H1 (cell line): ENCODE measurements at regions not wholly inside any gene's neighbourhood (a gene's known extent, or its start where the extent isn't known, plus 50 kb on each side); places are given as distances from the start of the nearest gene placed in this dataset.

Experiments used
- CTCF ChIA-PET: fragments of 300-600 bp; sonication (Branson Sonifier 250); formaldehyde crosslinking; loops from one replicate; lab custom pipeline; 2021; ENCODE audit not compliant: partially characterized antibody; lab: Charles Lee
- POLR2A ChIA-PET: fragments of 300-600 bp; sonication (Branson Sonifier 250); formaldehyde crosslinking; loops from one replicate; lab custom pipeline; 2021; ENCODE audit warnings: inconsistent platforms; ENCODE audit not compliant: partially characterized antibody; lab: Charles Lee
- DNase-seq, 2 experiments: peaks; one replicate each; pipeline versions ENCODE4 v3.0.0 to v3.0.0-alpha.2; 2010 to 2022; ENCODE audit warnings: low spot score in 2 of 2, low read depth in 1 of 2, mixed read lengths in 1 of 2
- FAIRE-seq: peaks from 2 replicates; lab custom pipeline; 2011; peaks lifted over from hg19 to GRCh38; lab: Jason Lieb, UNC
- H2AFZ ChIP-seq: 2 replicates; pipeline ENCODE4 v1.8.1; 2012; ENCODE audit warnings: low read length, inconsistent platforms
- H2AK5ac ChIP-seq: 2 replicates; pipeline ENCODE4 v1.6.1; 2013; ENCODE audit warnings: low read depth, low read length
- H2BK120ac ChIP-seq: replicated peaks from 2 replicates; pipeline ENCODE3; 2013; ENCODE audit warnings: low read depth, low read length, inconsistent platforms
- H2BK12ac ChIP-seq: 2 replicates; pipeline ENCODE4 v1.6.1; 2013; ENCODE audit warnings: low read depth, low read length
- H2BK15ac ChIP-seq: 2 replicates; pipeline ENCODE4 v1.6.1; 2013; ENCODE audit warnings: low read length
- H2BK20ac ChIP-seq: 2 replicates; pipeline ENCODE4 v1.6.1; 2013; ENCODE audit warnings: low read length
- H2BK5ac ChIP-seq: 2 replicates; pipeline ENCODE4 v1.6.1; 2013; ENCODE audit warnings: low read depth, low read length
- H3K14ac ChIP-seq: 2 replicates; pipeline ENCODE4 v1.6.1; 2013; ENCODE audit warnings: inconsistent platforms; ENCODE audit not compliant: insufficient read length
- H3K18ac ChIP-seq: 2 replicates; pipeline ENCODE4 v1.6.1; 2013; ENCODE audit warnings: low read length; ENCODE audit errors: extremely low read depth
- H3K23ac ChIP-seq: 2 replicates; pipeline ENCODE4 v1.6.1; 2013; ENCODE audit warnings: inconsistent platforms; ENCODE audit not compliant: insufficient read length
- H3K23me2 ChIP-seq: 2 replicates; pipeline ENCODE4 v1.6.1; 2013; ENCODE audit warnings: low read depth, low read length
- H3K27ac ChIP-seq: 2 replicates; pipeline ENCODE4 v1.6.1; 2011; ENCODE audit warnings: low read depth, low read length, inconsistent platforms
- H3K27me3 ChIP-seq, 4 experiments: replicated peaks in 1 of 4; 1 replicate in 1 of 4; 2 replicates in 3 of 4; pipeline versions ENCODE4 v1.6.1 to v1.8.1; 2011 to 2013; ENCODE audit warnings: low read length in 3 of 4, mild to moderate bottlenecking in 3 of 4, inconsistent platforms in 2 of 4, mixed read lengths in 2 of 4, moderate library complexity in 1 of 4; ENCODE audit not compliant: control insufficient read depth in 3 of 4, insufficient read depth in 3 of 4; ENCODE audit errors: extremely low read depth in 1 of 4
- H3K36me3 ChIP-seq, 4 experiments: 2 replicates each; pipeline versions ENCODE4 v1.6.1 to v1.8.1; 2011 to 2013; ENCODE audit warnings: mild to moderate bottlenecking in 4 of 4, low read length in 3 of 4, moderate library complexity in 2 of 4, control low read depth in 1 of 4, inconsistent platforms in 1 of 4; ENCODE audit not compliant: insufficient read depth in 4 of 4, control insufficient read depth in 2 of 4
- H3K4ac ChIP-seq: replicated peaks from 2 replicates; pipeline ENCODE3; 2013; ENCODE audit warnings: low read length, low read depth, mixed read lengths, inconsistent platforms; ENCODE audit not compliant: insufficient read length
- H3K4me1 ChIP-seq, 4 experiments: replicated peaks in 1 of 4; 1 replicate in 1 of 4; 2 replicates in 3 of 4; pipeline versions ENCODE4 v1.6.1 to v1.8.1; 2011 to 2013; ENCODE audit warnings: low read length in 3 of 4, inconsistent platforms in 2 of 4, mixed read lengths in 1 of 4; ENCODE audit not compliant: insufficient read depth in 4 of 4, control insufficient read depth in 3 of 4
- H3K4me2 ChIP-seq, 2 experiments: 2 replicates each; pipeline versions ENCODE4 v1.6.1 to v1.8.1; 2011 to 2013; ENCODE audit warnings: low read depth in 2 of 2, low read length in 2 of 2, control low read depth in 1 of 2, inconsistent platforms in 1 of 2, mild to moderate bottlenecking in 1 of 2; ENCODE audit not compliant: insufficient read depth in 1 of 2
- H3K4me3 ChIP-seq, 4 experiments: fragments of 200-600, 300-600 bp in 1 of 4; sonication (generic), shearing (Covaris generic), sonication (Bioruptor Twin) in 1 of 4; 2 replicates each; pipeline versions ENCODE4 v1.5.1 to v1.8.1; 2011 to 2016; ENCODE audit warnings: low read length in 4 of 4, low read depth in 3 of 4, control low read depth in 2 of 4, inconsistent platforms in 2 of 4, mild to moderate bottlenecking in 2 of 4, mixed read lengths in 1 of 4, moderate library complexity in 1 of 4; ENCODE audit not compliant: insufficient read depth in 2 of 4; ENCODE audit errors: extremely low read depth in 1 of 4
- H3K56ac ChIP-seq: replicated peaks from 2 replicates; pipeline ENCODE3; 2013; ENCODE audit warnings: low read depth, mild to moderate bottlenecking, mixed read lengths, low read length, inconsistent platforms; ENCODE audit not compliant: insufficient read length
- H3K79me1 ChIP-seq: 2 replicates; pipeline ENCODE4 v1.6.1; 2013; ENCODE audit warnings: low read depth, low read length, control low read depth
- H3K79me2 ChIP-seq, 2 experiments: 2 replicates each; pipeline versions ENCODE4 v1.6.1 to v1.8.1; 2012 to 2013; ENCODE audit warnings: low read length in 2 of 2, mild to moderate bottlenecking in 2 of 2, inconsistent platforms in 1 of 2; ENCODE audit not compliant: insufficient read depth in 2 of 2, control insufficient read depth in 1 of 2
- H3K9ac ChIP-seq, 4 experiments: replicated peaks in 1 of 4; 1 replicate in 1 of 4; 2 replicates in 3 of 4; pipeline versions ENCODE4 v1.6.1 to v1.8.1; 2011 to 2013; ENCODE audit warnings: low read depth in 3 of 4, low read length in 3 of 4, control low read depth in 2 of 4, mild to moderate bottlenecking in 2 of 4, moderate library complexity in 2 of 4, inconsistent platforms in 1 of 4; ENCODE audit errors: extremely low read depth in 1 of 4
- H3K9me3 ChIP-seq, 2 experiments: 2 replicates each; pipeline versions ENCODE4 v1.6.1 to v1.8.1; 2012 to 2013; ENCODE audit warnings: mild to moderate bottlenecking in 2 of 2, moderate library complexity in 2 of 2, control low read depth in 1 of 2, inconsistent platforms in 1 of 2, low read depth in 1 of 2, low read length in 1 of 2, mixed read lengths in 1 of 2; ENCODE audit not compliant: insufficient read depth in 2 of 2
- H4K20me1 ChIP-seq, 2 experiments: replicated peaks in 1 of 2; 2 replicates each; pipeline versions ENCODE3 to v1.8.1; 2011 to 2013; ENCODE audit warnings: inconsistent platforms in 2 of 2, low read length in 2 of 2, mild to moderate bottlenecking in 1 of 2; ENCODE audit not compliant: insufficient read depth in 2 of 2, control insufficient read depth in 1 of 2
- H4K5ac ChIP-seq: 2 replicates; pipeline ENCODE4 v1.6.1; 2013; ENCODE audit warnings: low read length, low read depth, mixed read lengths, inconsistent platforms; ENCODE audit not compliant: insufficient read length
- H4K8ac ChIP-seq: 2 replicates; pipeline ENCODE4 v1.8.0; 2013; ENCODE audit warnings: mild to moderate bottlenecking, moderate library complexity, low read length, inconsistent platforms; ENCODE audit not compliant: insufficient read depth; ENCODE audit errors: extremely low read depth
- H4K91ac ChIP-seq: replicated peaks from 2 replicates; pipeline ENCODE3; 2013; ENCODE audit warnings: low read length, mixed read lengths, inconsistent platforms; ENCODE audit not compliant: insufficient read length
- ASH2L ChIP-seq: fragments of 200-600, 300-600 bp; sonication (generic); IDR thresholded peaks from one replicate; pipeline ENCODE4 v1.7.1; 2017; ENCODE audit warnings: low read length
- CBX5 ChIP-seq: fragments of 300-800, 300-1000 bp; sonication (generic); IDR thresholded peaks from 2 replicates; pipeline ENCODE4 v1.7.1; 2016; ENCODE audit warnings: antibody characterized with exemption, low read length, low read depth
- CBX8 ChIP-seq: fragments of 300-800, 300-1000 bp; sonication (generic); IDR thresholded peaks from 2 replicates; pipeline ENCODE4 v1.7.1; 2016; ENCODE audit warnings: low read depth, low read length, borderline replicate concordance
- CREB1 ChIP-seq: IDR thresholded peaks from 2 replicates; pipeline ENCODE4 v1.6.1; 2012; ENCODE audit warnings: inconsistent platforms
- CTBP2 ChIP-seq: IDR thresholded peaks from 2 replicates; pipeline ENCODE4 v1.7.0; 2011; ENCODE audit warnings: borderline replicate concordance, mild to moderate bottlenecking, moderate library complexity, mixed read lengths, low read length; ENCODE audit not compliant: insufficient read depth, insufficient read length
- FOSL1 ChIP-seq: IDR thresholded peaks from 2 replicates; pipeline ENCODE4 v1.6.1; 2011; ENCODE audit warnings: mild to moderate bottlenecking, low read depth, low read length, moderate library complexity; ENCODE audit not compliant: insufficient read depth
- GTF2F1 ChIP-seq: IDR thresholded peaks from 2 replicates; pipeline ENCODE4 v1.6.1; 2012; ENCODE audit warnings: low read depth, low read length, improper control_type of control experiment, borderline replicate concordance
- JUN ChIP-seq: IDR thresholded peaks from 2 replicates; pipeline ENCODE4 v1.6.1; 2011; ENCODE audit warnings: low read depth, mild to moderate bottlenecking, improper control_type of control experiment, low read length
- JUND ChIP-seq: IDR thresholded peaks from 2 replicates; pipeline ENCODE4 v1.6.1; 2011; ENCODE audit warnings: mild to moderate bottlenecking, improper control_type of control experiment, low read length
- RBBP5 ChIP-seq: IDR thresholded peaks from 2 replicates; pipeline ENCODE4 v1.7.1; 2012; ENCODE audit warnings: low read depth, mild to moderate bottlenecking, inconsistent platforms, low read length, moderate library complexity, borderline replicate concordance
- RFX5 ChIP-seq: IDR thresholded peaks from 2 replicates; pipeline ENCODE4 v1.6.1; 2011; ENCODE audit warnings: low read depth, low read length, improper control_type of control experiment, borderline replicate concordance
- SIN3A ChIP-seq, 2 experiments: IDR thresholded peaks in 1 of 2; conservative IDR thresholded peaks in 1 of 2; 2 replicates each; pipeline ENCODE4 v1.6.1; 2011 to 2012; ENCODE audit warnings: low read length in 2 of 2, improper control_type of control experiment in 1 of 2, low read depth in 1 of 2, mild to moderate bottlenecking in 1 of 2
- SIRT6 ChIP-seq: IDR thresholded peaks from one replicate; pipeline ENCODE4 v1.7.1; 2012; ENCODE audit warnings: low read length, inconsistent platforms
- YY1 ChIP-seq: IDR thresholded peaks from 2 replicates; pipeline ENCODE4 v1.6.1; 2011; ENCODE audit warnings: low read depth, mild to moderate bottlenecking, low read length
- WGBS, 2 experiments: shearing (Covaris generic) in 1 of 2; methylation state at CpG; one replicate each; pipeline versions ENCODE4 v1.1.6 to v1.1.7; 2013 to 2015; ENCODE audit warnings: low lambda C conversion rate in 2 of 2, mixed read lengths in 2 of 2, inconsistent platforms in 1 of 2, low coverage in 1 of 2, missing lambda C conversion rate in 1 of 2; ENCODE audit not compliant: insufficient replicate concordance in 2 of 2, insufficient coverage in 1 of 2, insufficient read length in 1 of 2; ENCODE audit errors: extremely low coverage in 1 of 2, missing lambda C conversion rate in 1 of 2; 5-methylcytosine and 5-hydroxymethylcytosine counted together
- TF ChIP-seq, protein P1 (sequence below): IDR thresholded peaks from 2 replicates; pipeline ENCODE4 v1.6.1; 2011; ENCODE audit warnings: low read length, improper control_type of control experiment

DNA sequence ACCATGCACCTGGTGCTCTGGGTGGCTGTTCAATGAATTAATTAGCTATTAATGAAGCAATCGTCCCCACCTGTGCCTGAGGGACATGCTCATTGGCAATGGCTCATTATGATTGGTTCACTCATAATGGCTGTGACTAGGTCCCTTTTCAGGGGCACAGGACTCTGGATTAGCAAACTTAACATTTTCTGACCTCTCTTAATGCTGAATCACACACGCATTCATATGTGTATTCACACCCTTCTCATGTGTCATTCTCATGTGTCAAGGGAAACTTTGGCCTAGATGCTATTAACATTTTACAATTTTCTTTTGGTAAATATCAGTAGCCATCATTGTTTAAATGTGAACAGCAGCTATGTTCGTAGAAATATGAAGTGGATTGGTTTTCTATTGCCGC is 98.9 kb upstream of the PMAIP1 start:
- no peak overlapping the region for H3K4ac ChIP-seq
- no peaks in the 10 kb centered on the region for H3K36me3 ChIP-seq
- no peak overlapping the region for H2AFZ ChIP-seq
- no peak overlapping the region for H3K23ac ChIP-seq
- H3K79me2 ChIP-seq = no peaks in the 10 kb centered on the region
- FAIRE-seq = no peak
- H3K9ac ChIP-seq = no peak overlapping the region
- H2AK5ac ChIP-seq = no peak overlapping the region
- H2BK12ac ChIP-seq = no peak overlapping the region
- no peak overlapping the region for H4K91ac ChIP-seq
- H4K5ac ChIP-seq = no peak overlapping the region
- no peak overlapping the region for H3K27ac ChIP-seq
- no peak for DNase-seq
- no peak overlapping the region for H3K14ac ChIP-seq
- H3K9me3 ChIP-seq = no peaks in the 10 kb centered on the region
- no peak overlapping the region for H3K18ac ChIP-seq
- no peaks in the 10 kb centered on the region for H3K79me1 ChIP-seq
- no peaks in the 10 kb centered on the region for H3K27me3 ChIP-seq
- no peaks in the 10 kb centered on the region for H4K20me1 ChIP-seq
- no peak overlapping the region for H3K4me2 ChIP-seq
- no peaks in the 10 kb centered on the region for H3K4me1 ChIP-seq
- no peaks in the 10 kb centered on the region for H3K23me2 ChIP-seq
- ChIA-PET CTCF (interaction anchor here (0.6 to 2.0 kb wide), 8 partner anchors 18 to 341 kb away, joined by 3 to 9 read pairs (median 4); partner anchors contain the start of gene CCBE1), POLR2A (no interaction called here)
- 92% methylated on average over 4 of the region's 4 CpGs; no CpG with 5 or more reads in 1 of the 2 experiments for WGBS, 2 experiments
- no peak overlapping the region for H4K8ac ChIP-seq
- no peak overlapping the region for H2BK15ac ChIP-seq
- H3K4me3 ChIP-seq = no peak overlapping the region
- no peak overlapping the region for H3K56ac ChIP-seq
- no peak overlapping the region for H2BK20ac ChIP-seq
- H2BK120ac ChIP-seq = no peak overlapping the region
- no peak overlapping the region for H2BK5ac ChIP-seq
- TF ChIP-seq CTBP2 (no peak), YY1 (no peak), CBX5 (no peak), RBBP5 (no peak), CBX8 (no peak), RFX5 (no peak), GTF2F1 (no peak), FOSL1 (no peak), SIN3A (conservative IDR thresholded peaks at IDR 0.05 in 1 of 2, IDR thresholded peaks at IDR 0.05 in 1 of 2; ENCODE audit: low read depth in 1 of 2, low read length in 2 of 2) (no peak), CREB1 (no peak), ASH2L (no peak), JUND (no peak), SIRT6 (no peak), JUN (no peak)
- TF ChIP-seq, protein P1, sequence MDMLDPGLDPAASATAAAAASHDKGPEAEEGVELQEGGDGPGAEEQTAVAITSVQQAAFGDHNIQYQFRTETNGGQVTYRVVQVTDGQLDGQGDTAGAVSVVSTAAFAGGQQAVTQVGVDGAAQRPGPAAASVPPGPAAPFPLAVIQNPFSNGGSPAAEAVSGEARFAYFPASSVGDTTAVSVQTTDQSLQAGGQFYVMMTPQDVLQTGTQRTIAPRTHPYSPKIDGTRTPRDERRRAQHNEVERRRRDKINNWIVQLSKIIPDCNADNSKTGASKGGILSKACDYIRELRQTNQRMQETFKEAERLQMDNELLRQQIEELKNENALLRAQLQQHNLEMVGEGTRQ = no peak
